ENCODE measurements at regions not wholly inside any gene's neighbourhood (a gene's known extent, or its start where the extent isn't known, plus 50 kb on each side); places are given as distances from the start of the nearest gene placed in this dataset.

DNA sequence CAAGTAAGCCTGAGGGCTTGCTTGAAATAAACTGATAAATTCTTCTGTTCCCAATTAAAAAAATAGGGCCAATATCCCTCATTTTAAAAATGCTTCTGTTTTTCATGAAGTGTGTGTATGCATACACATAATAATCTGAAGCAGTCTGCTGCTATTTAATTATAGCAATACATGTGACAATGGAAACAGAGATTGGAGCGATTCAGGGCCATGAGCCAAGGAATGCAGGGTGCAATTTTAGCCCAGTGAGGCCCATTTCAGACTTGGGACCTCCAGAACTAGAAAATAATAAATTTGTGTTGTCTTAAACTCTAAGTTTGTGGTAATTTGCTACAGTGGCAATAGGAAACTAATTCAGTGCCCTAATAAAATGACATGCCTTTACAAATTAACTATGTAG lies 264.9 kb downstream of the LTN1 start:
- Mint-ChIP-seq H3K4me1 (no peaks in the 10 kb centered on the region), H3K4me3 (no peak overlapping the region), H3K27me3 (no peaks in the 10 kb centered on the region), H3K27ac (no peak overlapping the region), H3K36me3 (ENCODE audit: low read depth) (no peaks in the 10 kb centered on the region)
- DNase-seq (no peak), ATAC-seq (no peak)
- H3K9me3 ChIP-seq (ENCODE audit: control insufficient read depth, low read length, poor library complexity, severe bottlenecking): no peaks in the 10 kb centered on the region

DNA sequence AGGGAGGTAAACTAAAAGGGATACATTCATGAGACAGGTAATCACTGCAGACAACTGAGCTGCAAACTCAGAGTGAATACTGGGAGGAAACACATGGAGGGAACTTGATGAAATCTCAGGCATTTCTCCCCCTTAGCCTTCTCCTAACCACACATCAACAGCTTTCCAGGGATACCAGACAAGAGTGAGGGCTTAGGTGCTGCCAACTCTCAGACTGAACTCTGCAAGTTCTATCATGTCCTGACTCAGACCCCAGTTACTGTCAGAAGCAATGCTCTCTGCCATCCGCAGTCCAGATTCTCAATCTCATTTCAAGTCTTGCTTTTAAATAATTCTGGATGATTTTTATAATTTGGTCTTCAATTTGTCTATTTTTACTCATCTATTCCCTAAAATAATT lies 267.3 kb downstream of the LTN1 start:
- Mint-ChIP-seq H3K4me3 (no peak overlapping the region), H3K36me3 (ENCODE audit: low read depth) (no peaks in the 10 kb centered on the region), H3K27ac (no peak overlapping the region), H3K4me1 (no peaks in the 10 kb centered on the region), H3K27me3 (no peaks in the 10 kb centered on the region)
- no peak for ATAC-seq
- no peak for DNase-seq
- no peaks in the 10 kb centered on the region for H3K9me3 ChIP-seq (ENCODE audit: control insufficient read depth, low read length, poor library complexity, severe bottlenecking)

DNA sequence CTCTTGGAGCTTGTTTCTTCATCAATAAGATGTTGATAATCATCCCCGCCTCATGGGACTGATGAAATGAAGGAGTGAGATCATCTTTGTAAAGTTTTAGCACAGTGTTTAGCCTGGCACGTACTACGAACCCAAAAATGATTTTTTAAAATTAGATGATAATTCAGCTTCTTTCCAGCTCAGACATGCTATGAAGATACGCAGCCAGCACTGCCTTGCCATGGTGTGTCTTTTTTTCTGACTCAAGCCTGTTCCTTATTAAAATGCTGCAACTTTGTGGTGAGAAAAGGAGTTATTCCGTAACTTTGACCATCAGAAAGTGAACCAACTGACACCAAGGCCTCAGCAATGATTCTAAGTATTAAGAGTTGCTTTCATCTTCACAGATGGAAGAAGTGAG lies 269.0 kb downstream of the LTN1 start:
- no peak for ATAC-seq
- no peaks in the 10 kb centered on the region for H3K36me3 Mint-ChIP-seq (ENCODE audit: low read depth)
- no peaks in the 10 kb centered on the region for H3K27me3 Mint-ChIP-seq
- H3K9me3 ChIP-seq (ENCODE audit: control insufficient read depth, low read length, poor library complexity, severe bottlenecking): no peaks in the 10 kb centered on the region
- no peaks in the 10 kb centered on the region for H3K4me1 Mint-ChIP-seq
- no peak for DNase-seq
- no peak overlapping the region for H3K4me3 Mint-ChIP-seq
- H3K27ac Mint-ChIP-seq: no peak overlapping the region

DNA sequence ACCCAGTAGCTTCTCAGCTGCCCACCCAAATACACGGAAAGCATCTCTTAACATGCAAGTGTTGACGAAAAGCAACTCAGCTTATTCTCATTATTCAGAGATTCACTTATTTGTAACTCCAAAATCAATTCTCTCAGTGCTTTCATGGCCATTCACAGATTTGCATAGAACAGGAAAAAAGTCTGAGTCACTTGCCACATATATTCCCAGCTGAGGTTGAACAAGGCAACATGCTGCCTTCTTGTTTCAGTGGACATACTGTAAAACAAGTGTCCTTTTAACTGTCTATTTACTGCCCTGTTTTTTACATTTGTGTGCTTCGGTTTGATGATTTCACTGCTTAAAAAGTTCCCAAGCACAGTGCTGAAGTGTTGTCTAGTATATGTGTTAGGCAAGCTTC lies 273.0 kb downstream of the LTN1 start:
- no peaks in the 10 kb centered on the region for H3K9me3 ChIP-seq (ENCODE audit: control insufficient read depth, low read length, poor library complexity, severe bottlenecking)
- ATAC-seq (no peak), DNase-seq (no peak)
- no peaks in the 10 kb centered on the region for H3K4me1 Mint-ChIP-seq
- no peak overlapping the region for H3K27ac Mint-ChIP-seq
- no peaks in the 10 kb centered on the region for H3K27me3 Mint-ChIP-seq
- H3K36me3 Mint-ChIP-seq (ENCODE audit: low read depth): no peaks in the 10 kb centered on the region
- no peak overlapping the region for H3K4me3 Mint-ChIP-seq

DNA sequence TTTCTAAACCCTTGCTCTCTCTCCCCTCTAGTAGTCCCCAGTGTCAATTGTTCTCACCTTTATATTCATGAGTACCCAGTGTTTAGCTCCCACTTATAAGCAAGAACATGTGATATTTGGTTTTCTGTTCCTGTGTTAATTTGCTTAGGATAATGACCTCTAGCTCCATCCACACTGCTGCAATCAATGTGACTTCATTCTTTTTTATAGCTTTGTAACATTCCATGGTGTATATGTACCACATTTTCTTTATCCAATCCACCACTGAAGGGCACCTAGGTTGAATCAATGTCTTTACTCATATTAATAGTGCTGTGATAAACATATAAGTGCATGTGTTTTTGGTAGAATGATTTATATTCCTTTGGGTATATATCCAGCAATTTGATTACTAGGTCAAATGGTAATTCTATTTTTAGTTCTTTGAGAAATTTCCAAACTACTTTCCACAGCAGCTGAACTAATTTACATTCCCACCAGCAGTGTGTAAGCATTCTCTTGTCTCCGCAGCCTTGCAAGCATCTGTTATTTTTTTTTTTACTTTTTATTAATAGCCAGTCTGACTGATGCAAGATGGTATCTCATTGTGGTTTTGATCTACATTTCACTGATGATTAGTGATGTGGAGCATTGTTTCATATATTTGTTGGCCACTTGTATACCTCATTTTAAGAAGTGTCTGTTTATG lies 277.8 kb downstream of the LTN1 start:
- H3K36me3 Mint-ChIP-seq (ENCODE audit: low read depth): no peaks in the 10 kb centered on the region

DNA sequence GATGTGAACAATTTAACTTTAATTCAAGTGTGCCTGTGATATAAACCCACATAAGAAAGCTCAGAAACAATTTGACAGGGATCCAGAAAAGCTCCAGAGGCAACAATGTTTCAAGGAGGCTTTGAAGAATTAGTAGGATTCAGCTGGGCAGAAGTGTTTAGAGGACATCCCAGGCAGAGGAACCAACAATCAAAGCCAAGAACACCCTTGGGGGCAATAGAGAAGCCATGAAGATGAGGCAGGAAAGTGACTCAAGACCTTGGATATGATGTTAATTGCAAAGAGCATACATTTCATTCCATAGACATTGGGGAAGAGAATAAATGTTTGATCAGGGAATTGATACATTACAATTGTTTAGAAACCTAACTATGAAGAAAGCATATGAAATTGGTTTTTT lies 280.3 kb downstream of the LTN1 start:
- Mint-ChIP-seq H3K4me3 (no peak overlapping the region), H3K27ac (no peak overlapping the region), H3K36me3 (ENCODE audit: low read depth) (no peaks in the 10 kb centered on the region), H3K27me3 (no peaks in the 10 kb centered on the region), H3K4me1 (no peaks in the 10 kb centered on the region)
- no peak for DNase-seq
- ATAC-seq: no peak
- H3K9me3 ChIP-seq (ENCODE audit: control insufficient read depth, low read length, poor library complexity, severe bottlenecking): no peaks in the 10 kb centered on the region

More for the DNA sequence above, 277.8 kb downstream of the LTN1 start:
- Mint-ChIP-seq H3K27ac (no peak overlapping the region), H3K4me3 (no peak overlapping the region), H3K4me1 (no peaks in the 10 kb centered on the region), H3K27me3 (no peaks in the 10 kb centered on the region)
- DNase-seq: no peak
- ATAC-seq: no peak
- H3K9me3 ChIP-seq (ENCODE audit: control insufficient read depth, low read length, poor library complexity, severe bottlenecking): no peaks in the 10 kb centered on the region

DNA sequence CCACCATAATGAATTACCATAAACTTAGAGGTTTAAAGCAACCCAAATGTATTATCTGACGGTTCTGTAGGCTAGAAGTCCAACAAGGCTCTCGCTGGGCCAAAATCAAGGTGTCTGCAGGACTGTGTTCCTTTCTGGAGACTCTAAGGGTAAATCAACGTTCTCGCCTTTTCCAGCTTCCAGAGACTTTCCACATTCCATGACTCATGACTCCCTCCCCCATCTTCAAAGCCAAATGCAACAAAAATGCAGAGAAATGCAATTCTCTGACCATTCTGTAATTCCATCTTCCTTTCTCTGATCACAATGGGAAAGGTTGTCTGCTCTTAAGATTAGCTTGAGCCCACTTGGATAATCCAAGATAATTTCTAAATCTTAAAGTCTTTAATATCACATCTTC lies 287.1 kb downstream of the LTN1 start:
- H3K27me3 Mint-ChIP-seq: no peaks in the 10 kb centered on the region
- H3K36me3 Mint-ChIP-seq (ENCODE audit: low read depth): no peaks in the 10 kb centered on the region
- no peaks in the 10 kb centered on the region for H3K4me1 Mint-ChIP-seq
- DNase-seq (no peak), ATAC-seq (no peak)
- H3K27ac Mint-ChIP-seq: no peak overlapping the region
- H3K4me3 Mint-ChIP-seq: no peak overlapping the region
- H3K9me3 ChIP-seq (ENCODE audit: control insufficient read depth, low read length, poor library complexity, severe bottlenecking): peaks cover 2% of the 10 kb centered on the region

DNA sequence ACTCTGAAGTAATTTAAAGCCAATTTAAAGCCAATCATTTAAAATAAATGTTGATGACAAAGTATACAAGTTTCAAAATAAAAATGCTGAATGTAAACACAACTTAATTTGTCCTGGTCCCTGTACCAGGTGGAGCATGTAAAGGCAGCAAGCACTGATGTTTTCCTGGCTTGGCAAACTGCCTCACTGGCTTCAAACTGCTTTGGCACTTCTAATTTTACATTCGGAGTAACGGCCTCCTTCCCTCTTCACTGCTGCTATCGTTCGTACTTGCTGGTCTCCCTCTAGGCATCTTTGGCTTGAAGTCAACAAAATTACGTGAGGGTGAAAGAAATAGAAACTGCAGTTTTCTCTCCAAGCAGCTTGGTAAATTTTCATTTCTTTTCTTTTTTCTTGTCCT lies 287.9 kb downstream of the LTN1 start:
- no peak overlapping the region for H3K4me3 Mint-ChIP-seq
- no peaks in the 10 kb centered on the region for H3K36me3 Mint-ChIP-seq (ENCODE audit: low read depth)
- no peaks in the 10 kb centered on the region for H3K4me1 Mint-ChIP-seq
- no peak for ATAC-seq
- DNase-seq: no peak
- no peaks in the 10 kb centered on the region for H3K27me3 Mint-ChIP-seq
- peaks cover 2% of the 10 kb centered on the region for H3K9me3 ChIP-seq (ENCODE audit: control insufficient read depth, low read length, poor library complexity, severe bottlenecking)
- no peak overlapping the region for H3K27ac Mint-ChIP-seq

DNA sequence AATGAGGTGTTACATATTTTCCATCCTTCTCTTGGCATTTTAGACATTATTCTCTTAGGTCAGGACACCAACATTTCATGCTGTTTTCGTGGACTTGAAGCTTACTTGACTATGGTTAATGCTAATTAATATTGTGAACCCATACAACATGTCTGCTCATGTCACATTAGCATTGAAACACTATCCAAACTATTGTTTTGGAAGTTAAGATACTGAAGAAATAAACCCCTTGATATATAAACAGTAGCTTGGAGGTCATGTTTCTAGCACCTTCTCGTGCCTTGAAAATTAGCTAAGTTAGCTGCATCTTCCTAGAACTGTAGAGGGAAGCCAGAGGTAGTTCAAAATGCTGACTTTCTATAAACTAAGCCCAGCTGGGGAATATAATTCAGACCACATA lies 288.8 kb downstream of the LTN1 start:
- ATAC-seq: no peak
- Mint-ChIP-seq H3K27me3 (no peaks in the 10 kb centered on the region), H3K4me1 (no peaks in the 10 kb centered on the region), H3K36me3 (ENCODE audit: low read depth) (no peaks in the 10 kb centered on the region), H3K4me3 (no peak overlapping the region), H3K27ac (no peak overlapping the region)
- peaks cover 2% of the 10 kb centered on the region for H3K9me3 ChIP-seq (ENCODE audit: control insufficient read depth, low read length, poor library complexity, severe bottlenecking)
- DNase-seq: no peak

DNA sequence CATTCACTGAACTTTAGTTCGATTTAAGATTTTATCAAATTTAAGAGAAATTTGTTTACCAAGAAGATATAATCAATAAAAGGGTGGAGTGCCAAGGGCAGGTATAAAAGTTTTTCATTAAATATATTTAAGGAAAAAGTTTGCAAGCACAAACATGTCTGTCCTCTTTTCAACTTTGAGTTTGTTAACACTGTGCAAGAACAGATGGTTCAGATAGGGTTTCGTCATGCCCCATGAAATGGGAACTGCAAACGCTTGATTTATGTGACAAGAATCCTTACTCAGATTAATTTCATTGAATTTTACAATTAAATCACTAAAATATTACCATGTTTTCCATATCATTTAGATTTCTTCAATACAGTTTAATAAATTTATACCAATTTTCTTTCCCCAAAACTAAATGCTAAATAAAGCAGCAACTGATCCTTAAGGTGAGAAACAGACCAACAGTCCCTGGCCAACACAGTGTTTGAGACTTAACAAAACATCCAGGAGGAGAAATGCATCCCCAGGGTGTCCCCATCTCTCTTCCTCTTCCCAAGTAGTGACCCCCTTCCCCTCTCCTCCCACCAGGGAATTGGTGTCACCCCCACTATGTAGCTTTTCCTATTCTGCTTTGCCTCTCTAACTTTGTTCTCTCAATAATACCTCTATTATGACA lies 292.9 kb downstream of the LTN1 start:
- H3K27ac Mint-ChIP-seq: no peak overlapping the region
- H3K9me3 ChIP-seq (ENCODE audit: control insufficient read depth, low read length, poor library complexity, severe bottlenecking): peaks cover 2% of the 10 kb centered on the region
- no peak overlapping the region for H3K4me3 Mint-ChIP-seq
- H3K36me3 Mint-ChIP-seq (ENCODE audit: low read depth): no peaks in the 10 kb centered on the region
- no peak for DNase-seq
- H3K27me3 Mint-ChIP-seq: no peaks in the 10 kb centered on the region
- H3K4me1 Mint-ChIP-seq: no peaks in the 10 kb centered on the region
- ATAC-seq: no peak

DNA sequence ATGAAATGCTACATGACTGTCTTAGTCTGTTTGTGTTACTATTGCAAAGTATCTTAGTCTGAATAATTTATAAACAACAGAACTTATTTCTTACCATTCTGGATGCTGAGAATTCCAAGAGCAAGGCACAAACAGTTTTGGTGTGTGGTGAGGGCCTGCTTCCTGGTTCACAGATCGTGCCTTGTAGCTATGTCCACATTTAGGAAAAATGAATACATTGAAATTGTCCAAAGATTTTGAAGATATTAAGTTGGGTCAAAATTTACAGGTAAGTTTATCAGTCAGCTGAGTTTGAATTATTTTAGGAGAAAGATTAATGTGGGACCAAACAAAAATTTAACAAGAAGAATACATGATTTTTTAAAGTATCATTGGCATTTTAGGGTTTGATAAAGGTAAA lies 293.5 kb downstream of the LTN1 start:
- H3K27ac Mint-ChIP-seq: no peak overlapping the region
- ATAC-seq (no peak), DNase-seq (no peak)
- H3K36me3 Mint-ChIP-seq (ENCODE audit: low read depth): no peaks in the 10 kb centered on the region
- H3K27me3 Mint-ChIP-seq: no peaks in the 10 kb centered on the region
- H3K9me3 ChIP-seq (ENCODE audit: control insufficient read depth, low read length, poor library complexity, severe bottlenecking): peaks cover 2% of the 10 kb centered on the region
- no peak overlapping the region for H3K4me3 Mint-ChIP-seq
- no peaks in the 10 kb centered on the region for H3K4me1 Mint-ChIP-seq

DNA sequence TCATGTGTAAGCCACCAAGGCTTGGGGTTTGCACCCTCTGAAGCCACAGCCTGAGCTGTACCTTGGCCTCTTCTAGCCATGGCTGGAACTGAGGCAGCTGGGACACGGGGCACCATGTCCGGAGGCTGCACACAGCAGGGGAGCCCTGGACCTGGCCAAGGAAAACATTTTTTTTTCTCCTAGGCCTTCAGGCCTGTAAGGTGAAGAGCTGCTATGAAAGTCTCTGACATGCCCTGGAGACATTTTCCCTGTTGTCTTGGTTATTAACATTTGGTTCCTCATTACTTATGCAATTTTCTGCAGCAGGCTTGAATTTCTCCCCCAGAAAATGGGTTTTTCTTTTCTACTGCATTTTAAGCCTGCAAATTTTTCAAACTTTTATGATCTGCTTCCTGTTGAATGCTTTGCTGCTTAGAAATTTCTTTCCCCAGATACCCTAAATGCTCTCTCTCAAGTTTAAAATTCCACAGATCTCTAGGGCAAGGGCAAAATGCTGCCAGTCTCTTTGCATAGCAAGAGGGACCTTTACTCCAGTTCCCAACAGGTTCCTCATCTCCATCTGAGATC lies 295.8 kb downstream of the LTN1 start:
- Mint-ChIP-seq H3K4me3 (no peak overlapping the region), H3K4me1 (no peaks in the 10 kb centered on the region), H3K27ac (no peak overlapping the region), H3K27me3 (no peaks in the 10 kb centered on the region), H3K36me3 (ENCODE audit: low read depth) (no peaks in the 10 kb centered on the region)
- H3K9me3 ChIP-seq (ENCODE audit: control insufficient read depth, low read length, poor library complexity, severe bottlenecking): no peaks in the 10 kb centered on the region
- DNase-seq (no peak), ATAC-seq (no peak)

DNA sequence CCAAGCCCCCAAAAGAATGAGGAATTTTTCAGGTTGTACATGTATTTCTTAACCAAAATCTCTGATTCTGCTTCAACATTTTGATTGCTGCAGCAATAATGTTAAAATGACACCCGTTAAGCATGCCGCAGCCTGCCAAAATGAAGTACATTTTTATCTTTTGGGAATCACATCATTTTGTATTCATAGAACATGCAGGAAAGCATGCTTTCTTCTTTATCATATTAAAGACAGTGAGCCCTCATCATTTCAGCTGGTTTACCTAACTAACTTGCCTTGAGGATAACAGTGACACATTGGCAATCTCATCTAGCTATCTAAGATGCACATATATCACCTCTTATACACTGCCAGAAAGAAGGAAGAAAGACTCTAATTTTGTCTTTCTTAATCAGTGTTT lies 299.2 kb downstream of the LTN1 start:
- H3K27me3 Mint-ChIP-seq: no peaks in the 10 kb centered on the region
- H3K27ac Mint-ChIP-seq: no peak overlapping the region

DNA sequence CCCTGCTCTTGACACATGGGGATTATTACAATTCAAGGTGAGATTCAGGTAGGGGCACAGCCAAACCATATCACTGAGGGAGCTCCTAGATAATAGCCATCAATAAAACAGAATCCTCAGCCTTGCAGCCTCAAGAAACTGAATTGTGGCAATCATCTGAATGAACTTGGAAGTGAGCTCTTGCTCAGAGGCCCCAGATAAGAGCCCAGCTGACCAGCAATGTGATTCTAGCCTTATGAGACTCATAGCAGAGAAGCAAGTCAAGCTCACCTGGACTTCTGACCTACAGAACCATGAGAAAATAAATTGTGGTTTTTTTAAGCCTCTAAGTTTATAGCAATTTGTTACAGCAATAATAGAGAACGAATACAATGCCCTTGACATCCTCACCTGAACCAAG lies 302.5 kb downstream of the LTN1 start:
- Mint-ChIP-seq H3K36me3 (ENCODE audit: low read depth) (no peaks in the 10 kb centered on the region), H3K4me3 (no peak overlapping the region), H3K4me1 (no peaks in the 10 kb centered on the region), H3K27me3 (no peaks in the 10 kb centered on the region), H3K27ac (no peak overlapping the region)
- ATAC-seq: no peak
- no peak for DNase-seq
- H3K9me3 ChIP-seq (ENCODE audit: control insufficient read depth, low read length, poor library complexity, severe bottlenecking): no peaks in the 10 kb centered on the region

More for the DNA sequence above, 299.2 kb downstream of the LTN1 start:
- DNase-seq: no peak
- Mint-ChIP-seq H3K4me3 (no peak overlapping the region), H3K4me1 (no peaks in the 10 kb centered on the region), H3K36me3 (ENCODE audit: low read depth) (no peaks in the 10 kb centered on the region)
- ATAC-seq: no peak
- no peaks in the 10 kb centered on the region for H3K9me3 ChIP-seq (ENCODE audit: control insufficient read depth, low read length, poor library complexity, severe bottlenecking)
